Activated CD4-positive, alpha-beta T cell treated with anti-CD3 and anti-CD28 coated beads, Interleukin-2, amount 50 U/mL, for 4 hours (primary cell): ENCODE measurements at regions not wholly inside any gene's neighbourhood (a gene's known extent, or its start where the extent isn't known, plus 50 kb on each side); places are given as distances from the start of the nearest gene placed in this dataset.
"Not testable (repeated sequence)": the region's sequence is repeated elsewhere in the genome, so short reads cannot be mapped to it uniquely, and the experiment has no call there.

Experiments used
- DNase-seq, 2 experiments: peaks; one replicate each; pipeline ENCODE4 v3.0.0-alpha.2; 2020

- no peak for DNase-seq
Measured at GRCh38 chr10:105605918-105606317, 964.8 kb downstream of the SORCS3 start.

- no peak for DNase-seq
Measured at GRCh38 chr10:105605104-105605503, 964.0 kb downstream of the SORCS3 start.

GRCh38 chr10:105598207-105598606, 957.1 kb downstream of the SORCS3 start:
- no peak for DNase-seq

- DNase-seq, result no peak
Measured at GRCh38 chr10:105597312-105597711, 956.2 kb downstream of the SORCS3 start.

- DNase-seq, result no peak
Measured at GRCh38 chr10:105596749-105597148, 955.7 kb downstream of the SORCS3 start.

GRCh38 chr10:105594296-105594695, 953.2 kb downstream of the SORCS3 start:
- DNase-seq, result no peak

GRCh38 chr10:105592468-105592867, 951.4 kb downstream of the SORCS3 start:
- no peak for DNase-seq

- no peak for DNase-seq
Measured at GRCh38 chr10:105586451-105587098, 945.5 kb downstream of the SORCS3 start.

- DNase-seq, result no peak
Measured at GRCh38 chr10:105585753-105586152, 944.7 kb downstream of the SORCS3 start.

- DNase-seq, result no peak
Measured at GRCh38 chr10:105585171-105585570, 944.1 kb downstream of the SORCS3 start.

- DNase-seq, result no peak
Measured at GRCh38 chr10:105579112-105579511, 938.0 kb downstream of the SORCS3 start.

GRCh38 chr10:105577865-105578607, 936.9 kb downstream of the SORCS3 start:
- no peak for DNase-seq

- DNase-seq, result no peak
Measured at GRCh38 chr10:105559333-105560097, 918.4 kb downstream of the SORCS3 start.

- DNase-seq, result not testable (repeated sequence)
Measured at GRCh38 chr10:105550453-105550852, 909.4 kb downstream of the SORCS3 start.

- DNase-seq, result no peak
Measured at GRCh38 chr10:105549731-105550130, 908.6 kb downstream of the SORCS3 start.

GRCh38 chr10:105545101-105545500, 904.0 kb downstream of the SORCS3 start:
- no peak for DNase-seq

- no peak for DNase-seq
Measured at GRCh38 chr10:105540381-105540780, 899.3 kb downstream of the SORCS3 start.

- DNase-seq, result no peak
Measured at GRCh38 chr10:105538874-105539273, 897.8 kb downstream of the SORCS3 start.

- DNase-seq, result no peak
Measured at GRCh38 chr10:105535478-105535877, 894.4 kb downstream of the SORCS3 start.

GRCh38 chr10:105534086-105534485, 893.0 kb downstream of the SORCS3 start:
- DNase-seq, result no peak

- DNase-seq, result no peak
Measured at GRCh38 chr10:105516511-105516910, 875.4 kb downstream of the SORCS3 start.

GRCh38 chr10:105514106-105514505, 873.0 kb downstream of the SORCS3 start:
- DNase-seq, result no peak

- DNase-seq, result no peak
Measured at GRCh38 chr10:105509517-105509916, 868.4 kb downstream of the SORCS3 start.

- DNase-seq, result no peak
Measured at GRCh38 chr10:105506262-105506661, 865.2 kb downstream of the SORCS3 start.
